K562 (cell line): ENCODE measurements at regions not wholly inside any gene's neighbourhood (a gene's known extent, or its start where the extent isn't known, plus 50 kb on each side); places are given as distances from the start of the nearest gene placed in this dataset.

ENCODE experiments used
- CBFB ChIP-seq: sonication (generic); formaldehyde crosslinking; IDR thresholded peaks from 2 replicates; pipeline ENCODE4 v1.4.0; 2020; ENCODE audit warnings: mild to moderate bottlenecking, missing genetic modification reagents
- CCAR2 ChIP-seq: fragments of 200-400 bp; formaldehyde crosslinking; IDR thresholded peaks from 2 replicates; pipeline ENCODE4 v1.6.1; 2017; ENCODE audit warnings: mild to moderate bottlenecking, low read depth, low read length
- CUX1 ChIP-seq: fragments of 200-800 bp; sonication (Bioruptor generic); IDR thresholded peaks from 2 replicates; pipeline ENCODE4 v1.6.1; 2016; ENCODE audit warnings: missing genetic modification characterization, missing compliant biosample characterization
- DACH1 ChIP-seq: fragments of 450-650 bp; IDR thresholded peaks from 2 replicates; pipeline ENCODE4 v1.6.1; 2018; ENCODE audit not compliant: partially characterized antibody
- HNRNPK ChIP-seq: fragments of 200-400 bp; formaldehyde crosslinking; IDR thresholded peaks from one replicate; pipeline ENCODE4 v1.6.1; 2018; ENCODE audit warnings: mild to moderate bottlenecking, low read depth, low read length; ENCODE audit not compliant: poor library complexity, severe bottlenecking
- NFE2 ChIP-seq: IDR thresholded peaks from 2 replicates; pipeline ENCODE4 v1.6.1; 2014; ENCODE audit warnings: antibody characterized with exemption, low read depth
- NR2F6 ChIP-seq: fragments of 450-650 bp; formaldehyde crosslinking; IDR thresholded peaks from 2 replicates; pipeline ENCODE4 v1.4.0; 2020; ENCODE audit warnings: mild to moderate bottlenecking
- SMARCC2 ChIP-seq: fragments of 450-650 bp; IDR thresholded peaks from 2 replicates; pipeline ENCODE4 v1.6.1; 2017; ENCODE audit warnings: antibody characterized with exemption, moderate library complexity, mild to moderate bottlenecking, low read depth
- U2AF2 ChIP-seq: fragments of 200-400 bp; formaldehyde crosslinking; optimal IDR thresholded peaks from 2 replicates; pipeline ENCODE3; 2017; ENCODE audit warnings: low read depth, mild to moderate bottlenecking, low read length
- ZBTB49 ChIP-seq: sonication (generic); formaldehyde crosslinking; IDR thresholded peaks from 2 replicates; pipeline ENCODE4 v1.8.0; 2022; ENCODE audit warnings: missing genetic modification reagents, mild to moderate bottlenecking, borderline replicate concordance
- ZNF12 ChIP-seq: sonication (generic); formaldehyde crosslinking; IDR thresholded peaks from 2 replicates; pipeline ENCODE4 v1.4.0; 2020; ENCODE audit warnings: mild to moderate bottlenecking, missing genetic modification reagents
- ZNF512 ChIP-seq: IDR thresholded peaks from 2 replicates; pipeline ENCODE4 v1.6.1; 2016; ENCODE audit warnings: missing genetic modification characterization, missing compliant biosample characterization
- ZNF79 ChIP-seq: fragments of 250-450 bp; sonication (Bioruptor Pico); IDR thresholded peaks from 2 replicates; pipeline ENCODE4 v1.4.0; 2020; ENCODE audit warnings: low read depth, mild to moderate bottlenecking, moderate library complexity
- TF ChIP-seq, protein P1 (sequence below): fragments of 450-650 bp; formaldehyde crosslinking; IDR thresholded peaks from 2 replicates; pipeline ENCODE4 v1.4.0; 2020; ENCODE audit warnings: mild to moderate bottlenecking, moderate library complexity
- TF ChIP-seq, protein P2 (sequence below): fragments of 450-650 bp; IDR thresholded peaks from 2 replicates; pipeline ENCODE4 v1.6.1; 2016; ENCODE audit warnings: antibody characterized with exemption

DNA sequence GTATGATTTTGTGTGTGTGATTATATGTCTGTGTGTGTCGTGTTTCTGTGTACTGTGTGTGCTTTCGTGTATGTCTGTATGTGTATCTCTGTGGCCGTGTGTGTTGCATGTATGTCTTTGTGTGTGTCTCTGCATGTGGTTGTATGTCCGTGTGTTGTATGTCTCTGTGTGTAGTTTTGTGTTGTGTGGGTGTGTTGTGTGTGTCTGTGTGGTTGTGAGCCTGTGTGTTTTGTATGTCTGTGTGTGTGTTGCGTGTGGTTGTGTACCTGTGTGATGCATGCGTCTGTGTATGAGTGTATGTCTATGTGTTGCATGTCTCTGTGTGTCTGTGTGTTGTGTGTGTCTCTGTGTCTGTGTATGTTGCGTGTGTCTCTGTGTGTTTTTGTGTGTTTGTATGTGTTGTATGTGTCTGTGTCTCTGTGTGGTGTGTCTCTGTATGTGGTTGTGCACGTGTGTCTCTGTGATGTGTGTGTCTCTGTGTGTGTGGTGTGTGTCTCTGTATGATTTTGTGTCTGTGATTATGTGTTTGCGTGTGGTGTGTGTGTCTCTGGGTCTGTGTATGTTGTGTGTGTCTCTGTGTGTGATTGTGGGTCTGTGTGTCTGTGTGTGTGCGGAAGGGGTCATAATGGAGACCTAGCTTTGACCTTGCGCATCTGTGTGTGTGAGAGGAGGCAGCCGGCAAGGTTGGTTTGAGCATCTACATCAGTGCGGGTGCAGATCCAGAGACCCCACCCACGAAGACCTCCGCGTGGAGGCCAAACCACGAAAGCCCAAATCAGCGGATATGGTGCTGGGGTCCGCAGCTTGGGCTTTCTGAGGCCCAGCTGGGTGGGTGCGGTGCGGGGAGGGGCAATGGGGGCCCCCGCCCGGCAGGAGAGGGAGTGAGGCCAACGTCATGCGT, 212.6 kb upstream of the GSE1 start (continued):
- TF ChIP-seq CUX1 (CRISPR knock-in tag) (no peak), ZBTB49 (CRISPR knock-in tag) (no peak), U2AF2 (no peak), HNRNPK (no peak), CBFB (CRISPR knock-in tag) (0 out of 2 replicates have a peak, but pooled peaks have one; percentile 41), ZNF12 (no peak), SMARCC2 (no peak), DACH1 (no peak), NFE2 (no peak), ZNF512 (no peak), CCAR2 (no peak), NR2F6 (no peak), ZNF79 (no peak)
- TF ChIP-seq, protein P1, sequence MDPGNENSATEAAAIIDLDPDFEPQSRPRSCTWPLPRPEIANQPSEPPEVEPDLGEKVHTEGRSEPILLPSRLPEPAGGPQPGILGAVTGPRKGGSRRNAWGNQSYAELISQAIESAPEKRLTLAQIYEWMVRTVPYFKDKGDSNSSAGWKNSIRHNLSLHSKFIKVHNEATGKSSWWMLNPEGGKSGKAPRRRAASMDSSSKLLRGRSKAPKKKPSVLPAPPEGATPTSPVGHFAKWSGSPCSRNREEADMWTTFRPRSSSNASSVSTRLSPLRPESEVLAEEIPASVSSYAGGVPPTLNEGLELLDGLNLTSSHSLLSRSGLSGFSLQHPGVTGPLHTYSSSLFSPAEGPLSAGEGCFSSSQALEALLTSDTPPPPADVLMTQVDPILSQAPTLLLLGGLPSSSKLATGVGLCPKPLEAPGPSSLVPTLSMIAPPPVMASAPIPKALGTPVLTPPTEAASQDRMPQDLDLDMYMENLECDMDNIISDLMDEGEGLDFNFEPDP: no peak
- TF ChIP-seq, protein P2, sequence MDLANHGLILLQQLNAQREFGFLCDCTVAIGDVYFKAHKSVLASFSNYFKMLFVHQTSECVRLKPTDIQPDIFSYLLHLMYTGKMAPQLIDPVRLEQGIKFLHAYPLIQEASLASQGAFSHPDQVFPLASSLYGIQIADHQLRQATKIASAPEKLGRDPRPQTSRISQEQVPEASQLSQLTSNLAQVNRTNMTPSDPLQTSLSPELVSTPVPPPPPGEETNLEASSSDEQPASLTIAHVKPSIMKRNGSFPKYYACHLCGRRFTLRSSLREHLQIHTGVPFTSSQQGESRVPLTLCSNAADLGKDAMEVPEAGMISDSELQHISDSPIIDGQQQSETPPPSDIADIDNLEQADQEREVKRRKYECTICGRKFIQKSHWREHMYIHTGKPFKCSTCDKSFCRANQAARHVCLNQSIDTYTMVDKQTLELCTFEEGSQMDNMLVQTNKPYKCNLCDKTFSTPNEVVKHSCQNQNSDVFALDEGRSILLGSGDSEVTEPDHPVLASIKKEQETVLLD: no peak
